ENCODE measurements at regions not wholly inside any gene's neighbourhood (a gene's known extent, or its start where the extent isn't known, plus 50 kb on each side); places are given as distances from the start of the nearest gene placed in this dataset.

DNA sequence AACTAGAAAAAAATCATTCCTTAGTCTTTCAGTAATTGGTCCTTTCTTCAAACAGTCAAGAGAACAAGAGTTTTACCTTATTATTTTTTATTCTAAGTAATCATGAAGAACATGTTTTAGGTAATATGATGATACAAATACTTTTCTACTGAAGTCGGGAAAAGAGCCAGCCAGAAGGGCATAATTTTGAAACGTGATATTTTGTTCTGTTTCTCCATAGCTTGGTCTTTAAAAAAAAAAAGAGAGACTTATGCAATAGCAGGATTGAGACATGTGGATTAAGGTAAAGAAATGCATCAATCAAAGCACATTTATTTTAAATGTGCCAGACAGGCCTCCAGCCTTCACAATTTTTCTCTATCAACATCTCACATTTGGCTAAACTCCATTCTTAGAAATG is 1016.8 kb downstream of the CNTNAP5 start:
- Histone ChIP-seq H3K79me2 (ENCODE audit: insufficient read depth, low read length) (no peaks in the 10 kb centered on the region), H4K20me1 (ENCODE audit: insufficient read depth, low read length) (no peaks in the 10 kb centered on the region), H3K27me3 (ENCODE audit: control insufficient read depth in 1 of 2, insufficient read depth in 2 of 2, low read length in 2 of 2) (no peaks in the 10 kb centered on the region), H2AFZ (ENCODE audit: low read length) (no peak overlapping the region), H3K27ac (ENCODE audit: extremely low read length, insufficient read depth, low read length) (no peak overlapping the region), H3K36me3 (replicated peaks in 1 of 2; ENCODE audit: control insufficient read depth in 1 of 2, insufficient read depth in 2 of 2, low read length in 2 of 2) (no peaks in the 10 kb centered on the region), H3K9me3 (ENCODE audit: low read length) (peaks cover 68% of the 10 kb centered on the region), H3K4me3 (replicated peaks in 1 of 3; ENCODE audit: insufficient read depth in 1 of 3, low read depth in 2 of 3, low read length in 3 of 3) (no peak overlapping the region), H3K4me1 (ENCODE audit: insufficient read depth, low read length) (no peaks in the 10 kb centered on the region), H3K9ac (ENCODE audit: insufficient read depth, low read depth, low read length) (no peak overlapping the region), H3K4me2 (ENCODE audit: low read depth, low read length) (no peak overlapping the region)
- FAIRE-seq (no peak), DNase-seq (ENCODE audit: low spot score) (no peak), ATAC-seq (no peak)
- CTCF ChIA-PET (ENCODE audit: low intra/inter-chr PET ratio, low total read pairs), result no interaction called here
- in situ Hi-C loops (cut with HindIII; ENCODE audit: extremely low pct_ligation_motif_present, low pct_unique_long_range_greater_than_20kb) (no loop called here), intact Hi-C loops (cut with micrococcal nuclease; ENCODE audit: unreplicated experiment) (no loop called here)
- 2% methylated on average over 2 of the region's 2 CpGs for WGBS (ENCODE audit: low lambda C conversion rate)
- TF ChIP-seq TFDP1 (CRISPR knock-in tag; IDR thresholded peaks at IDR 0.05; ENCODE audit: borderline replicate concordance), result no peak
- TF ChIP-seq YY1 (IDR thresholded peaks at IDR 0.05; ENCODE audit: insufficient read depth, insufficient replicate concordance, low read depth, low read length), result no peak
- no peak for TF ChIP-seq FOXM1 (CRISPR knock-in tag; IDR thresholded peaks at IDR 0.05)
- no peak for TF ChIP-seq ZBTB37 (CRISPR knock-in tag; IDR thresholded peaks at IDR 0.05)
- no peak for TF ChIP-seq ZNF530 (CRISPR knock-in tag; IDR thresholded peaks at IDR 0.05; ENCODE audit: low read depth)
- TF ChIP-seq ZNF317 (CRISPR knock-in tag; IDR thresholded peaks at IDR 0.05), result no peak
- no peak for TF ChIP-seq ZNF652 (CRISPR knock-in tag; IDR thresholded peaks at IDR 0.05; ENCODE audit: borderline replicate concordance, low read depth)
- TF ChIP-seq PPARG (CRISPR knock-in tag; conservative IDR thresholded peaks at IDR 0.05), result no peak
- TF ChIP-seq EED (CRISPR knock-in tag; IDR thresholded peaks at IDR 0.05), result no peak
- TF ChIP-seq ZNF281 (CRISPR knock-in tag; IDR thresholded peaks at IDR 0.05; ENCODE audit: borderline replicate concordance), result no peak
- no peak for TF ChIP-seq ZNF260 (CRISPR knock-in tag; IDR thresholded peaks at IDR 0.05; ENCODE audit: borderline replicate concordance, low read depth)
- no peak for TF ChIP-seq ZFP36L2 (CRISPR knock-in tag; IDR thresholded peaks at IDR 0.05)
- TF ChIP-seq THYN1 (CRISPR knock-in tag; IDR thresholded peaks at IDR 0.05; ENCODE audit: borderline replicate concordance, low read depth), result no peak
- no peak for TF ChIP-seq ZNF678 (CRISPR knock-in tag; IDR thresholded peaks at IDR 0.05)
- BruUV-seq (replicated peaks), result no TSS peak
- POLR2A ChIA-PET, result no interaction called here

Data from HepG2 (cell line).